ENCODE measurements at regions not wholly inside any gene's neighbourhood (a gene's known extent, or its start where the extent isn't known, plus 50 kb on each side); places are given as distances from the start of the nearest gene placed in this dataset.
A peak's percentile ranks its signal among the peaks of the same experiment; 100 is the strongest.

DNA sequence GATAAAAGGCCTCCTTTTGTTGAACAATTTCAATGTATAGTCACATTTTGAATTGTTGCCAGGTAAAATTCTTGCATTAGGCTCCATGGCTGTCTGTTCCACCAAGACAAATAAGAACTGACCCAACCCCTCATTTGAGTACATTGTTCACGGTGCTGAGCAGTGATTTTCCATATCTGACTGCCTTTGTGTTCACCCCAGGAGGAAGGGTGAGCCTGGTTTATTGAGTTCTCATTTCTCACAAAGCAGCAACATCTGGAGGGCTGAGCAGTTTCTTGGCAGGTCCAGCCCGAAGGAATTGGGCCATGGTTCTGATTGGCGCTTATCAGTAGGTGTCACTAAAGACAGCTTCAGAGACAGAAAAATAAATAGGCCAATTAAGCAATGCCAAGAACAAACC is 149.1 kb downstream of the BMP4 start:
- no peak for DNase-seq (ENCODE audit: low spot score)

DNA sequence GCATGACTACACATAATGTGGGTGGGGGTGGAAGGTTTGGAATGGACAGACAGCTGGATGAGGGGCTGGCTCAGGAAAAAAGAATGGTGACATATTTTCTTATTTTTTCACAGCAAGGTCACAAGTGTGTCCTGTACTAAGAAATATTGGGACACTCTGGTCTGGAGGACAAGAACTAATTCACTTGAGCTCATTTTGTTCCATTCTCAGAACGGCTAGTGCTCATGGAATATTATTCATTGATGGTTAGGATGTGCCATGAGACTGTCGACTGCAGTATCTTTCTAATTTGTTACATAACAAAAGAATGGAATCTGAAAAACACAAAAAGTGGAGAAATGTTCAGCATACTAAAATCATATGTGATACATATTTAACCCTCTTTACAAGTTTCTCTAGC is 149.5 kb downstream of the BMP4 start:
- no peak for DNase-seq (ENCODE audit: low spot score)

DNA sequence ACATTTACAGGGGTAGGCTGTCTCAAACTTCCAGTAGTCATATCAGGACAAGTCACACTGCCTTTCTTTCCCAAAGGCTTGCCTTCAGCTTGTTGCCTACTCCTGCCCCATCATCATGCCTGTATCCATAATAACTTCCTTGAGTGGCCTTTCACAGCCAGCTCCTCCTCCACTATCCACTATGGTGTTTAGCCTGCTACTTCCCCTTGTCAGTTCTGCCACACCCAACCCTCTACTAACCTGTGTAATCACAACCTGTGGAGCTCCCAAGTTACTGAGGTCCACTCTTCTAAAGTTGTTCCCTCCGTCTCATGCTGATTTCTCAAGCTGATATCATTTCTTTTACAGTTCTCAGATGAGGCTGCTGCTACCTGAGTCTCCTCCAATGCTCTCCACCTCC is 159.9 kb downstream of the BMP4 start:
- no peak for DNase-seq (ENCODE audit: low spot score)

DNA sequence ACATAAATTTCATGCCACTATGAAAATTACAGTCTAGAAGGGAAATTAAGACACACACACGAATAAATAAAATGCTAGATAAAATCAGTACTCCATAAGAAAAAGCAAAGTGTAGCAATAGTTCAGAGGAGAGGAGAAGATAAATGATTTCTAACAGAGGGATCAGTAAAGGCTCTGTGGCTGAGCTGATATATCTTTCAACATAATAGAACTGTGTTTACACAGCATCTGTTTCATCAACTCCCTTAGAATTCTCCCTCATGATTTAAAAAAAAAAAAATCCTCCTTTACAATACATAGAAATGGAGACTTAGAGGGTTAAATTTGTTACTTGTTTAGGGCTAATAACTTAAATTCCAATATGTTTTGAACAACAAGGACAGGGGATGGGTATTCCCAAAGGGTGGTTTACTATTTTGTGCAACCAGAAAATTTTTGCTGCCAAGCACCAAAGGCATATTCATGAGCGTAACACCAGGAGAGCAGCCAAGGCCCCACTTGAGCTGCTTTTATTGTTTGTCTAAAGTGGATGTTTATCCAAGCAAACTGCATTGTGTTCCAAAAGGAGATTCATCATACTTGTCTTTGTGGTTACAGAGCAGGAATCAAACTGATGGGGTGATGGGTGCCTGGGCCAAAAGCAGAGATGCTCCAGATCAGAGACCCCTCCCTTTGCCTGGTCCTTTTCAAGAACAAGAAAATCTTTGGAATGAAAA is 162.7 kb downstream of the BMP4 start:
- peak; percentile 12 for DNase-seq (ENCODE audit: low spot score)

DNA sequence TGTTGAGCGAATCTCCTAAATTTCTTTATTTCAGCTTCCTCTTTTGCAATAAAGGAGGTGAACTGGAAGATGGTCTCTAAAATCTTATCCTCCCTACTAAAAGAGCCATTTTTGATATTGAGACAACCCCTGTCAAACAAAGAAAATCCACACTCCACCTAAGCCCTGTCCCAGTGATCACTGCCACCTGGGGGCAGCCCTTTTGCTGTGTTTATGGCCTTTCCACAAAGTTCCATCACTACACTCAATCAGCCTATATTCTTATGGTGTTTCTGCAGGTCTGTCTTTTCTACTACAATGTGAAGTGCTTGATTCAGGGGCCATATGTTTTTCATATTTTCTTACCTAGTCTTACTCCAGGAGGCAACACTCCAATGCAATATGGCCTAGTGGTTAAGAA is 163.7 kb downstream of the BMP4 start:
- no peak for DNase-seq (ENCODE audit: low spot score)

DNA sequence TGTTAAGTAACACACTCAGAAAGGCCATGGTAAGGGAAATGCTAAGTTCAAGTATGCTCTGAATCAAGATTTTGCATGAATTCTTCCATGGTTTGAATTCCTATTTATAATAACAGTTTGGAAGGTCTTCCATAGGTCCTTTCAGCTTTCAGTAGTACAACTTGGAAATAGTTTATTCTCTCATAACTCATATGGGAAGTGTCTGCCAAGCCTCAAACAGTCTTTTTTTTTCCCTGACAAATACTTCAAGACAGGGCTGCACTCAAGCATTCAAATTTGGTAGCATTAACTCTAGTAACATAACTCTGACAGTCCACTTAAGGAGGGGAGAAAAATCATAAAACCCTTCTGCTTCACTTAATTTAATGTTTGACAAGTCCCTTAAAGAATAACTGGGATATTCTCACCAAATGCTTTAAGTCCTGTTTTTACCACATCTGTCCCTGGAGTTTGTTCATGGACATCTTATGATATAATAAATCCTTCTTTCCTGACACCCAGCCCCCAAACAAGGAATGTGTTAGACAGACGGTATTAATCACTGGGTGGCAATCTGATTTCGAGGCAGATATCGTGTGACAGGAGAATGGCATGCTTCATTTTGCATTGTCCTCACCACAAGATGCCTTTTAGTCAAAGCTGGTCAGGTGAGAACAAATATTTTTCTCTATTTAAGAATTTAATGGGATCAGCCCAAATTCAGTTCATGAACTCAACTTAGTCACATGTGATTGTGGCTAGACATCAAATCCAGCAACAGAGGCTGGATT is 165.7 kb downstream of the BMP4 start:
- no peak for DNase-seq (ENCODE audit: low spot score)

DNA sequence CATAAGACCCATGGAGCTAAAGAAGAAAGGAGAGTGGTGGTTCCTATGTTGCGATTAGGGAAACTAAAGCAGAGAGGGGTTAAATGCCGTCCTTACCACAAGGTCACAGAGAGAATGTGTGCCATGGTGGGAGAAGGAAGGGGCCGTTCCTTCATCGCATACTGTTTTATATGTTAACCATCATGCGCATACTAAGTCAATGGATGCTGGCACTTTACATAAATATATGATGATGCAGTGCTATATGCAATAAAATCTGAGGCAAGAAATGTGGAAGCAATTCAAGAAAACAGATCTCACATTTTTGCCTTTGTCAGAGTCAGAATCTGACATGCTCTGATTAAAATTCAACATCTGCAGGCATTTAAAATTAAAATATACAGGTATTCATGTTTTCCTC is 168.1 kb downstream of the BMP4 start:
- DNase-seq (ENCODE audit: low spot score): no peak

DNA sequence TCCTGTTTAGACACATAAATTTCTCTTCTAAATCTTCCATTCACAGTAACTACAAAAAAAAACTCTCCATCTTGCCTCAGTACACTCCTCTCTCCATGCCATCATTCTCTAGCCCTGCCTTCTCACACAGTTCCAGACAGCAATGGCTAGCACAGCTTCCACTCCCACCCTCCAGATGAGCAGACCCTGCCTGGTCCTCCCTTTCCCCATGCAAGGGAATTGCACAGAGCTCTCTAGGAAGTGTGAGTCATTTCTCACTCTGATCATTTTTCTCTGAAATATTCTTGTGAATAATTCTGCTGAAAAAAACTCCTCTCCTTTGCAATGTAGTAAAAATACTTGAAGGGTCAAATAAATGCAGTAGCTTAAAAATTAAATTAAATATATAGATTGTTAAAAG is 170.6 kb downstream of the BMP4 start:
- no peak for DNase-seq (ENCODE audit: low spot score)

DNA sequence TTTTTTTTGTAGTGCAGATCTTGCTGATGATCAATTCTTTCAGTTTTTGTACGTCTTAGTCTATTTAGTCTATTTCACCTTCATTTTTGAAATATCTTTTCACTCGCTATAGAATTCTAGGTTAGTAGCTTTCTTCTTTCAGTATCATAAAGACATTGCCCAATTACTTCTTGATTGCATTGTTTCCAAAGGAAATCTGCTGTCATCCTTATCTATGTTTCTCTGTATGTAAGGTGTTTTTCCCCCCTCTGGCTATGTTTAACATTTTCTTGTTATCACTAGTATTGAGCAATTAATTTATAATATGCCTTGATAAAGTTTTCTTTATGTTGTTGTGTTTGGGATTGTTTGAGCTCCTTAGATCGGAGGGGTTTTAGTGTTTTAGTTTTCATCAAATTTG is 171.9 kb downstream of the BMP4 start:
- DNase-seq (ENCODE audit: low spot score): no peak

DNA sequence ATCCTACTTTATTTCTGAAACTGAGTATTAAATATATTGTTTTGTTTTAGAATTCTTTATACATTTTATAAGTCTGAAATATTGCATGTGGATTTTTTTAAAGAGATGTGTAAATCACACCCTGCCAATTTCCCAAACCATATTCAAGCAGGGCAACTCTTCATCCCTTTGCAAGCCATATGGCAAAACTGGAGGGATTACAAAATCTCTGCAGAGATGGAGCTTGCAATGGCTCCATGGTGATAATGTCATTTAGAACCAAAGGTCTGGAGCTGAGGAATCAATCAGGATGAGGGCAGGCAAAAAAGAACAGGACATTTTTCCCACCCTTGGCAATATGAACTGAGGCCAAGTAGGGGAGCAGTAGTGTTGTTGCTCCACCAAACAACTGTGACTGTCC is 173.4 kb downstream of the BMP4 start:
- DNase-seq (ENCODE audit: low spot score): peak; percentile 74

DNA sequence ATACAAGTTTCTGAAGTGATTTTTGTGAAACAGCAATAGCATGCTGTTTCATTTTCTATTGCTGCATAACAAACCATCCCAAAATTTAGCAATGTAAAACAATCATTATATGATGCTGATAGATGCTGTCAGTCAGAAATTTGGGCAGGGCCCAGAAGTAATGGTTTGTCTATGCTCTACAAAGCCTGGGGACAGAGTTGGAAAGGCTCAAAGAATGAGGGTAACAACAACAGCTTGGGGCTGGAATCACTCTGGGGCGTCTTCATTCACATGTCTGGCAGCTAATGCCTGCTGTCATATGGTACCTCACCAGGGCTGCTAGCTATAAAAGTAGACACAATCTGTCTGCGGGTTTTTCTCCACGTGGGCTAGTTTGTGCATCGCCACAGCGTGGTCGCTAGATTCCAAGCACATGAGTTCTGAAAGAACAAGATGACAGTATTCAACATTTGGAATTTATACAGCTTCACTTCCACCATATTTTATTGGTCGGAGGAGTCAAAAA is 176.5 kb downstream of the BMP4 start:
- peak; percentile 75 for DNase-seq (ENCODE audit: low spot score)

DNA sequence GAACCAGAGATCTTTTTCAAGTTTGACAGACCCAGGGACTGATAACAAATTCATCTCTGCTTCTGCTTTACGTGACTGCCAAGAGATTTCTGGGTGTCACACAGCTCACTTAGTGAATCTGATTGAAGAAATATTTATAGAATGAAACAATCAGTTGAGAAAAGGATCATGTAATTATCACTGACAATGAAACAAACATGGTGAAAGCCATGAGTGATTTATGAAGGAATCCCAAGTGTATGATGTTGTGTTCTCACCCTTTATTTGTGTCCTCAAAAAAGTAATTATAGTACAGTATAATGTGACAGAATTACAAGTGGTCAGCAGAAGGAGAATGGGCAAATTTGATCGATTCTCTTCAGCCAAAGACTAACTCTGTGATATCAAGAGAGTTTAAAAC is 177.3 kb downstream of the BMP4 start:
- DNase-seq (ENCODE audit: low spot score): no peak

DNA sequence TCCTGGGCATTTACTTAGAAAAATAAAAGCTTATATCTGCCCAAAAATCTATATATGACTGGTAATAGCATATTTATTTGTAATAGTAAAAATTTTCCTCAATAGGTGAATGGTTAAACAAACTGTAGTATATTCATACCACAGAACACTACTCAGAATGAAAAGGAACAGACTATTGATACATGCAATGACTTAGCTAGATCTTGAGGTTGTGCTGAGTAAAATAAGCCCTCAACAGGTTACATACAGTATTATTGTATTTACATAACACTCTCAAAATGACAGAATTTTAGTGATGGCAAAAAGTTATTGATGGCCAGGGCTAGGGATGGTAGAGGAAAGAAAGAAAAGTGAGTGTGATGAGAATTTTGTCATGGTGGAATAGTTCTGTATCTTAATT is 178.4 kb downstream of the BMP4 start:
- DNase-seq (ENCODE audit: low spot score): no peak

DNA sequence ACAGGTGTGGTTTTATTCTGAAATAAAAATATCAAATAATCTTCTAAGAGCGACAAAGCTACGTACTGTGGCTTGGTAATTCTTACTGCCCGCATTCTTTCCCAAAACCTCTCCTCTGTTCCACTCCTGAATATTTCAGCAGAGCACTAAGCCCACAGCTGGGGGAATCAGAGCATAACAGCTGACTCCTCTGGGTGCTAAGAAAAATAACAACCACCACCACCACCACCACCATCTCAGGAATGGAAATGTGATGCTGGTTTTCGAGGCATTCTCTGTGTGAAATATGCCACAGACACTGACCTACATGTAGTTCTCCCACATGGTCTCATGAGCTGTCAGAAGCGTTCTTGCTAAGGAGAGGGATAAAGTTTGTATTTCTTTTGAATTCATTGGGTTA is 183.7 kb downstream of the BMP4 start:
- no peak for DNase-seq (ENCODE audit: low spot score)

DNA sequence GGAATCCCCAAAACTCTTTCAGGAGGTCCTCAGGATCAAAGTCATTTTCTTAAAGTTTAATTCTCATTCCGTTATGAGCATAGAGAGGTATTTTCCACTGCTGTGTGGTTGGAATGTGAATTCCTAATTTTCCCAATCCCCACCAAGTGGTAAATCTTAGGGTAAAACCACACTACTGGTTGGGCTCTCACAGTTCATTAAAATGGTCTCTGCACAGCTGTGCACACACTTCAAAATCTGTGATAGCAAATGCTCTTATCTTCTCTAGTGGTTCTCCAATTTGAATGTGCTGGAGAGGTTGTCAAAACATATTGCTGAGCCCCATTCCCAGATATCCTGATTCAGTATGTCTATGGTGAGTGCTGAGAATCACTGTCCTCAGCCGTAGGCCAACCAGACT is 189.1 kb downstream of the BMP4 start:
- no peak for DNase-seq (ENCODE audit: low spot score)

DNA sequence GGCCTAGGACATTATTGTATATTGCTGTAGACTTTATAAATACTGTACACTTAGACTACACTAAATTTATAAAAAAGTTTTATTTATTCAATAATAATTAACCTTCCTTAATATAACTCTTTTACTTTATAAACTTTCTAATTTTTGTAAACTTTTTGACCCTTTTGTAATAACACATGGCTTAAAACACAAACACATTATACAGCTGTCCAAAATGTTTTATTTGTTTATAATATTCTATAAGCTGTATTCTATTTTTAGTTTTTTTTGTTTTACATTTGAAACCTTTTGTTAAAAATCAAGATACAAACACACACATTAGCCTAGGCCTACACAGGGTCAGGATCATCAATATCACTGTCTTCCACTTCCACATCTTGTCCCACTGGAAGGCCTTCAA is 190.0 kb downstream of the BMP4 start:
- DNase-seq (ENCODE audit: low spot score): no peak

DNA sequence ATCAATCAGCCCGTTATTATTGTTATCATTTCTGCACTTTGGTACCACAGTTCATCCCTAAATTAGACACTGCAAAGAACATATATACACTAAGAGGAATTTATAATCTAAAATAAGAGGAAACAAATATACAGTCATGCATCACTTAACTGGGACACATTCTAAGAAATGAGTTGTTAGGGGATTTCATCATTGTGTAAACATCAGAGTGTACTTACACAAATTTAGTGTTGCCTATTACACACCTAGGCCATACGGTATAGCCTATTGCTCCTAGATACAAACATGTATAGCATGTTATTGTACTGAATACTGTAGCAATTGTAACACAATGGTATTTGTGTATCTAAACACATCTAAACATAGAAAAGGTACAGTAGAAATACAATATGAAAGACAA is 190.5 kb downstream of the BMP4 start:
- no peak for DNase-seq (ENCODE audit: low spot score)

DNA sequence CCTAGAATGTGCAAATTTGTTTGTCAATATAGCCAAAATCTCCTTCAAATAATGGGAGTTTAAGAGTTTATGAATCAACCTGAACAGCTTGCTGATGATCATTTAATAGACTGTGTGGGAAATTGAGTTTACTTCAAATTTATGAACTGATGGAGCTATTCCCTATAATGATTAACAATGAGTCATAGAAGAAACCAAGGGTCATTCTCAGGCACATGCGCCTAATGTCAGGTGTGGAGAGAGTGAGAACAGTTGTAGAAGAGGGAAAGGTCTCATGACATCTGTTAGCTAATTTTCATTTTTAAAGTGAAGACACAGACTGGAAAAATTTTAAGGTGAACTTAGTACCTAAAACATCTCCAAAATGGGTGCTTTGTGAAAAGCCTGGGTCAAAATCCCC is 191.8 kb downstream of the BMP4 start:
- DNase-seq (ENCODE audit: low spot score): no peak

DNA sequence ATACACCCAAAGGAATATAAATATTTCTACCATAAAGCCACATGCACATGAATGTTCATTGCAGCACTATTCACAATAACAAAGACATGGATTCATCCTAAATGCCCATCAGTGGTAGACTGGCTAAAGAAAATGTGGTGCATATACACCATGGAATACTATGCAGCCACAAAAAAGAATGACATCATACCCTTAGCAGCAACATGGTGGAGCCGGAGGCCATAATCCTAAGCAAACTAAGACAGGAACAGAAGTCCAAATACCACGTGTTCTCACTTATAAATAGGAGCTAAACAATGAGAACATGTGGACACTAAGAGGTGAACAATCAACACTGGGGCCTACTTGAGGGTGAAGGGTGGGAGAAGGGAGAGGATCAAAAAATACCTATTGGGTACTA is 198.5 kb downstream of the BMP4 start:
- no peak for DNase-seq (ENCODE audit: low spot score)

DNA sequence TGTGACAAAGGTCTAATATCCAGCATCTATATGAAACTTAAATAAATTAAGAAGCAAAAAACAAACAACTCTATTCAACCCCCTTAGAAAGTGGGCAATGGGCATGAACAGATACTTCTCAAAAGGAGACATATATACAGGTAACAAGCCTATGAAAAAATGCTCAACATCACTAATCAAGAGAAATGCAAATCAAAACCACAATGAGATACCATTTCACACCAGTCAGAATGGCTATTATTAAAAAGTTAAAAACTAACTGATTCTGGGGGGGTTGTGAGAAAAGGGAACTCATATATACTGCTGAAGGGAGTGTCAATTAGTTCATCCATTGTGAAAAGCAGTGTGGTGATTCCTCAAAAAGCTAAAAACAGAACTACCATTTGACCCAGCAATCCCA is 198.9 kb downstream of the BMP4 start:
- DNase-seq (ENCODE audit: low spot score): no peak

DNA sequence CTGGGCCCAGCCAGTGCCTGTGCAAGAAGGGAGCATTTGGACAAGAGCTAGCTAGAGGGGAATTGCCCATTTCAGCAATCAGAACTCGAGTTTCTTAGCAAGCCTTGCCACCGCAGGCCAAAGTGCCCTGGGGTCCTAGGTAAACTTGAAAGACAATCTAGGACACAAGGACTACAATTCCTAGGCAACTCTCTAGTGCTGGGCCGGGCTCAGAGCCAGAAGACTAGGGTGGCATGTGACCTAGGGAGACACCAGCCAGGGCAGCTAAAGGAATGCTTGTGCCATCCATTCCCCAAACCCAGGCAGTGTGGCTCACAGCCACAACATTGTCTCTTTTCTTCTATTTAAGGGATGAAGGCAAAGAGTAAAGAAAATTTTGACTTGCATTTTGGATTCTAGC is 205.0 kb downstream of the BMP4 start:
- DNase-seq (ENCODE audit: low spot score): no peak

DNA sequence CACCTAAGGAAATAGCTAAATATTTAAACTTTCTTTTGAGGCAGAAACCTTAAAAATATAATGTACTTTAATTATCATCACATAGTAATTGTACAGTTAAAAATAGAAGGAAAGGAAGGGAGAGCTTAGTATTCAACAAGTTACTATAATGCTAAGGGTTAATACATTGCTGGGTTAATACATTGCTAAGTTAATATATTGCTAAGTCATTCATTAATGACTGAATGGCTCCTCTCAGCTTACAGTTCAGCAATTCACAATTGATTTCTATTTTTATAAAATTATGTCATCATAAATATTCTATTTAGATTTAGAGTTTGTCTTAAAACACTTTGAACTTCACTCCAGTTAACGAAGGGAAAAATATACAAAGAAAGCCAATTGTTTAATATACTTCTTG is 207.9 kb downstream of the BMP4 start:
- no peak for DNase-seq (ENCODE audit: low spot score)

DNA sequence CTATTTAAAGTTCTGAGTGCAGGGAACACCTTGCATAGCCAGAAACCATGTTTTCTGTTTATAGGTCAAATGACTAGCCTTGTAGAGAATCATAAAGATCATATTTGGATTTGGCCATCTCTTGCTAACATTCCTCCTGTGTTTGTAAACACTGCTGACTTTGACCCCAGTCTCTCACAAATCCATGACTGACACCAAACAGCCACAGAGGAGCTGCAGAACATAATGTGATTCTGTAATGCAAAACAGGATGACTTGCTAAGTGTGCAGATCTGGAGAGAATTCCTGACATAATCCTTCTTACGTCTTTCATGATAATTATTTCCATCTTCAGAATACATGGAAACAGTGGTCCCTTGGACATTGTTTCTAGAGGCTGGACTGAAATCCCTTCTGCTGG is 211.8 kb downstream of the BMP4 start:
- DNase-seq (ENCODE audit: low spot score): no peak

DNA sequence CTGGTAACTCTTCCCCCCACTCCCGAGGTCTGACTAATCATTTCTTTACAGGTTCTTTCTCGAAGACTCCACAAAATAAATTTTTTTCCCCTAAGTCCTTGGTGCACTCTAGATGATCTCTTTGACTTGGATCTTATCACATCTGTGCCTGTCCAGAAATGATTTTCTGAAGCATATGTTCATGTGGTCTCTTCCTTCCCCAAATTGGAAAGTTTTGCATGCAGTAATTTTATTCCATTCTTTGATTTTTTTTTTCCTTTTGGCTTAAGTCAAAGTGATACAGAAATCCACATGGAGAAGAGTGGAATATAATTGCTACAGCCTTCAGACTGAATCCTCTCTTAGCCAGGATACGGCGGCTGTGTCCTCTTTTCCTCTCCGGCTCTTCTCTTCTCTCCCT is 213.3 kb downstream of the BMP4 start:
- no peak for DNase-seq (ENCODE audit: low spot score)

All from cerebellar cortex (tissue), 1 donor.